ENCODE measurements at regions not wholly inside any gene's neighbourhood (a gene's known extent, or its start where the extent isn't known, plus 50 kb on each side); places are given as distances from the start of the nearest gene placed in this dataset.

DNA sequence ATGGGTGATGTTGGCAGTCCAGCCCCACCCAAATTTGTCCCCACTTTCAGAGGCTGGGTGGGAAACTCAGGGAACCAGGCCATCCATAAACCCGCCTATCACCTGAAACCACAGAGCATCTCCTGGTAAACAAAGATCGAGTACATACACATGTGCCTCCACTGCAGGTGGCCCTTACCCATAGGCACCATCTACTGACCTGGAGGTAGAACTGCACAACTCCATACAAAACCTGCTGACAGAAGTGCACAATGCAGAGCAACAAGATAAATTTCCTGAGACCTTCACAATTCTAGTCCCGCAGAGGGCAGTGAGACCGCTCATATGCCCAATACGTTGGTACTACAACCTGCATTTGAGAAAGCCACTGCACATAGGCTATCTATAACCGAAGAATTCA is 856.3 kb downstream of the SUCLG1 start (continued):
- TF ChIP-seq, protein P1, sequence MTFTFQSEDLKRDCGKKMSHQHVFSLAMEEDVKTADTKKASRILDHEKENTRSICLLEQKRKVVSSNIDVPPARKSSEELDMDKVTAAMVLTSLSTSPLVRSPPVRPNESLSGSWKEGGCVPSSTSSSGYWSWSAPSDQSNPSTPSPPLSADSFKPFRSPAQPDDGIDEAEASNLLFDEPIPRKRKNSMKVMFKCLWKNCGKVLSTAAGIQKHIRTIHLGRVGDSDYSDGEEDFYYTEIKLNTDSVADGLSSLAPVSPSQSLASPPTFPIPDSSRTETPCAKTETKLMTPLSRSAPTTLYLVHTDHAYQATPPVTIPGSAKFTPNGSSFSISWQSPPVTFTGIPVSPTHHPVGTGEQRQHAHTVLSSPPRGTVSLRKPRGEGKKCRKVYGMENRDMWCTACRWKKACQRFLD (tag by site-specific recombination; IDR thresholded peaks at IDR 0.05) = no peak
- TF ChIP-seq ZFP37 (tag by site-specific recombination; IDR thresholded peaks at IDR 0.05) (no peak), ZNF600 (tag by site-specific recombination; IDR thresholded peaks at IDR 0.05) (no peak), ZSCAN23 (tag by site-specific recombination; IDR thresholded peaks at IDR 0.05) (no peak)
- TF ChIP-seq, protein P2, sequence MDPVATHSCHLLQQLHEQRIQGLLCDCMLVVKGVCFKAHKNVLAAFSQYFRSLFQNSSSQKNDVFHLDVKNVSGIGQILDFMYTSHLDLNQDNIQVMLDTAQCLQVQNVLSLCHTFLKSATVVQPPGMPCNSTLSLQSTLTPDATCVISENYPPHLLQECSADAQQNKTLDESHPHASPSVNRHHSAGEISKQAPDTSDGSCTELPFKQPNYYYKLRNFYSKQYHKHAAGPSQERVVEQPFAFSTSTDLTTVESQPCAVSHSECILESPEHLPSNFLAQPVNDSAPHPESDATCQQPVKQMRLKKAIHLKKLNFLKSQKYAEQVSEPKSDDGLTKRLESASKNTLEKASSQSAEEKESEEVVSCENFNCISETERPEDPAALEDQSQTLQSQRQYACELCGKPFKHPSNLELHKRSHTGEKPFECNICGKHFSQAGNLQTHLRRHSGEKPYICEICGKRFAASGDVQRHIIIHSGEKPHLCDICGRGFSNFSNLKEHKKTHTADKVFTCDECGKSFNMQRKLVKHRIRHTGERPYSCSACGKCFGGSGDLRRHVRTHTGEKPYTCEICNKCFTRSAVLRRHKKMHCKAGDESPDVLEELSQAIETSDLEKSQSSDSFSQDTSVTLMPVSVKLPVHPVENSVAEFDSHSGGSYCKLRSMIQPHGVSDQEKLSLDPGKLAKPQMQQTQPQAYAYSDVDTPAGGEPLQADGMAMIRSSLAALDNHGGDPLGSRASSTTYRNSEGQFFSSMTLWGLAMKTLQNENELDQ (tag by site-specific recombination; IDR thresholded peaks at IDR 0.05; ENCODE audit: low read depth) = no peak
- TF ChIP-seq, protein P3, sequence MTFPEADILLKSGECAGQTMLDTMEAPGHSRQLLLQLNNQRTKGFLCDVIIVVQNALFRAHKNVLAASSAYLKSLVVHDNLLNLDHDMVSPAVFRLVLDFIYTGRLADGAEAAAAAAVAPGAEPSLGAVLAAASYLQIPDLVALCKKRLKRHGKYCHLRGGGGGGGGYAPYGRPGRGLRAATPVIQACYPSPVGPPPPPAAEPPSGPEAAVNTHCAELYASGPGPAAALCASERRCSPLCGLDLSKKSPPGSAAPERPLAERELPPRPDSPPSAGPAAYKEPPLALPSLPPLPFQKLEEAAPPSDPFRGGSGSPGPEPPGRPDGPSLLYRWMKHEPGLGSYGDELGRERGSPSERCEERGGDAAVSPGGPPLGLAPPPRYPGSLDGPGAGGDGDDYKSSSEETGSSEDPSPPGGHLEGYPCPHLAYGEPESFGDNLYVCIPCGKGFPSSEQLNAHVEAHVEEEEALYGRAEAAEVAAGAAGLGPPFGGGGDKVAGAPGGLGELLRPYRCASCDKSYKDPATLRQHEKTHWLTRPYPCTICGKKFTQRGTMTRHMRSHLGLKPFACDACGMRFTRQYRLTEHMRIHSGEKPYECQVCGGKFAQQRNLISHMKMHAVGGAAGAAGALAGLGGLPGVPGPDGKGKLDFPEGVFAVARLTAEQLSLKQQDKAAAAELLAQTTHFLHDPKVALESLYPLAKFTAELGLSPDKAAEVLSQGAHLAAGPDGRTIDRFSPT (tag by site-specific recombination; IDR thresholded peaks at IDR 0.05) = no peak

DNA sequence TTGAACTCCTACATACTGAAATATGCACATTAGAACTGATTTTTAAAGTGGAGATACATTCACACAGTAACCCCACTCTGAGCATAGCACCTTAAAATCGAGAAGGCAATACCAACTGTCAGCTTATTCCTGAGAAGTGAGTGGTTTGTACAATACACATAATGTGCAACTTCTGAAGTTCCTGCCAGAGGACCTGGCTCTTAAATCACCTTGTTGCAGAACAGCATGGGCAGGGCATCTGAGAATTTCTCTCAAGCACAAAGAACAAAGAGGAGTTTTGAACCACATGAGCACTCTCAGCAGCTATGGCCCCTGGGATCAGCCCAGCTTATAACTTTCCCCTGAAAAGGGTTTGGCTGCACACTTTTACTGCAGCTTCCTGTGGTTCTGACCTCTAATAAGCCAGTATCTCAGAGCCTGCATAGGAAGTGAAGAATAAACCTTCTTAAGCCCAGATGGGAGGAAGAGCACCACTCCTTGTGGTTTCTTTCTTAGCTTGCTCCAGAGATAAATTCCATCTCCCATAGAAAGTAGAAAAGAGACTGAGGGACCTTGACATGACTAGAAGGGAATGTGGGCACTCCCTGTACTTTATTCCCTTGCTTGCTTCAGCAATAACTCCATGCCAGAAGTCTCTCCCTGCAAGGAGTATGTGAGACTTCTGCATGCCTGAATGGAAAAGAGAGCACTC is 862.3 kb downstream of the SUCLG1 start:
- Histone ChIP-seq H3K4me3 (ENCODE audit: low read depth, low read length) (no peak overlapping the region), H3K9me3 (ENCODE audit: control insufficient read depth, insufficient read depth, low read depth, low read length) (no peaks in the 10 kb centered on the region), H3K27ac (ENCODE audit: extremely low read depth, low read depth, low read length) (no peak overlapping the region), H3K36me3 (ENCODE audit: control insufficient read depth in 2 of 2, insufficient read depth in 1 of 2, low read length in 2 of 2) (no peaks in the 10 kb centered on the region), H3K4me1 (ENCODE audit: control insufficient read depth, insufficient read depth, low read length) (no peaks in the 10 kb centered on the region)
- POLR2A ChIA-PET = no interaction called here
- TF ChIP-seq, protein P4, sequence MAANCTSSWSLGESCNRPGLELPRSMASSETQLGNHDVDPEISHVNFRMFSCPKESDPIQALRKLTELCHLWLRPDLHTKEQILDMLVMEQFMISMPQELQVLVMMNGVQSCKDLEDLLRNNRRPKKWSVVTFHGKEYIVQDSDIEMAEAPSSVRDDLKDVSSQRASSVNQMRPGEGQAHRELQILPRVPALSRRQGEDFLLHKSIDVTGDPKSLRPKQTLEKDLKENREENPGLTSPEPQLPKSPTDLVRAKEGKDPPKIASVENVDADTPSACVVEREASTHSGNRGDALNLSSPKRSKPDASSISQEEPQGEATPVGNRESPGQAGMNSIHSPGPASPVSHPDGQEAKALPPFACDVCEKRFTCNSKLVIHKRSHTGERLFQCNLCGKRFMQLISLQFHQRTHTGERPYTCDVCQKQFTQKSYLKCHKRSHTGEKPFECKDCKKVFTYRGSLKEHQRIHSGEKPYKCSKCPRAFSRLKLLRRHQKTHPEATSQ (tag by site-specific recombination; IDR thresholded peaks at IDR 0.05) = no peak
- TF ChIP-seq ZIC2 (tag by site-specific recombination; IDR thresholded peaks at IDR 0.05) = no peak
- TF ChIP-seq BCL11B (tag by site-specific recombination; IDR thresholded peaks at IDR 0.05; ENCODE audit: low read depth) = no peak
- no peak for TF ChIP-seq ZNF510 (tag by site-specific recombination; IDR thresholded peaks at IDR 0.05; ENCODE audit: insufficient replicate concordance)
- TF ChIP-seq ZNF830 (tag by site-specific recombination; IDR thresholded peaks at IDR 0.05; ENCODE audit: low read depth) = no peak
- TF ChIP-seq ZNF121 (tag by site-specific recombination; IDR thresholded peaks at IDR 0.05) = no peak
- no peak for TF ChIP-seq ZNF354C (tag by site-specific recombination; IDR thresholded peaks at IDR 0.05; ENCODE audit: borderline replicate concordance, low read depth)
- TF ChIP-seq, protein P5, sequence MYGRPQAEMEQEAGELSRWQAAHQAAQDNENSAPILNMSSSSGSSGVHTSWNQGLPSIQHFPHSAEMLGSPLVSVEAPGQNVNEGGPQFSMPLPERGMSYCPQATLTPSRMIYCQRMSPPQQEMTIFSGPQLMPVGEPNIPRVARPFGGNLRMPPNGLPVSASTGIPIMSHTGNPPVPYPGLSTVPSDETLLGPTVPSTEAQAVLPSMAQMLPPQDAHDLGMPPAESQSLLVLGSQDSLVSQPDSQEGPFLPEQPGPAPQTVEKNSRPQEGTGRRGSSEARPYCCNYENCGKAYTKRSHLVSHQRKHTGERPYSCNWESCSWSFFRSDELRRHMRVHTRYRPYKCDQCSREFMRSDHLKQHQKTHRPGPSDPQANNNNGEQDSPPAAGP (tag by site-specific recombination; IDR thresholded peaks at IDR 0.05) = no peak
- CTCF ChIA-PET = interaction anchor here (0.6 kb wide), 2 partner anchors 64 to 189 kb away, joined by 3 read pairs; no protein-coding TSS in a partner anchor

DNA sequence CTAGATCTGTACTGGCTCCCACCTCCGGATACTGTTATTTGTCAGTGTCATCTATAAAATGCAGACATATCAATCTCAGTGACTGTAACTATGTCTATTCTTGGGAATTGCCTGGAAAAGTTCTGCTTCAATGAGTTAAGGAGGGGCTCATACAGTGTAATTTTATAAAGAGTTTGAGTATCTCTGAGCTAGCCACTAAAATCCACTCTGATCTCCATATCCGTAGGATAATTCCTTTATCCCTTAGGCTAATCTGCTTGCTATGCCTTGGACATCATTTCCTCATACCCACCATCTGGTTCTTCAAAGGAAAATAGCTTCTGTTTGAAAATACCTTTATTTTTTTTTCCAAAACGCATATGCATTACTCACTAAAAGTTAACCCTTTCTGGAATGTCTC is 863.2 kb downstream of the SUCLG1 start:
- TF ChIP-seq ZNF114 (tag by site-specific recombination; IDR thresholded peaks at IDR 0.05) = no peak
- TF ChIP-seq ZBTB20 (tag by site-specific recombination; IDR thresholded peaks at IDR 0.05) = no peak
- no peak for TF ChIP-seq ZBTB17 (tag by site-specific recombination; IDR thresholded peaks at IDR 0.05)
- no peak for TF ChIP-seq ZBTB21 (tag by site-specific recombination; IDR thresholded peaks at IDR 0.05)
- TF ChIP-seq ZNF133 (tag by site-specific recombination; IDR thresholded peaks at IDR 0.05) = no peak
- TF ChIP-seq SALL2 (tag by site-specific recombination; IDR thresholded peaks at IDR 0.05; ENCODE audit: borderline replicate concordance) = no peak
- Histone ChIP-seq H3K4me1 (ENCODE audit: control insufficient read depth, insufficient read depth, low read length) (no peaks in the 10 kb centered on the region), H3K4me3 (ENCODE audit: low read depth, low read length) (no peak overlapping the region), H3K36me3 (ENCODE audit: control insufficient read depth in 2 of 2, insufficient read depth in 1 of 2, low read length in 2 of 2) (no peaks in the 10 kb centered on the region), H3K27ac (ENCODE audit: extremely low read depth, low read depth, low read length) (no peak overlapping the region), H3K9me3 (ENCODE audit: control insufficient read depth, insufficient read depth, low read depth, low read length) (no peaks in the 10 kb centered on the region)
- CTCF ChIA-PET = interaction anchor here (0.6 to 0.7 kb wide), 3 partner anchors 8 to 1316 kb away, joined by 3 read pairs; no protein-coding TSS in a partner anchor
- POLR2A ChIA-PET = no interaction called here

Data from HEK293 (cell line).